ENCODE measurements at regions not wholly inside any gene's neighbourhood (a gene's known extent, or its start where the extent isn't known, plus 50 kb on each side); places are given as distances from the start of the nearest gene placed in this dataset.

GRCh38 chr1:80801695-80802094 is 999.0 kb upstream of the ADGRL2 start:
- H3K27me3 ChIP-seq (ENCODE audit: control insufficient read depth in 1 of 2, insufficient read depth in 2 of 2, low read length in 2 of 2), result no peaks in the 10 kb centered on the region
- H3K27ac Mint-ChIP-seq, result no peak overlapping the region
- no peaks in the 10 kb centered on the region for H3K4me1 Mint-ChIP-seq (ENCODE audit: low read depth)
- intact Hi-C loops (cut with DNase I, micrococcal nuclease), result no loop called here
- ChIA-PET CTCF (no interaction called here), POLR2A (no interaction called here)
- H3K4me3 ChIP-seq (ENCODE audit: low read length), result no peak overlapping the region
- TF ChIP-seq CTCF (IDR thresholded peaks at IDR 0.05), result no peak
- no peak for DNase-seq
- no peak for ATAC-seq (ENCODE audit: poor library complexity)
- no peak overlapping the region for H3K27ac ChIP-seq (ENCODE audit: low read depth in 1 of 2, low read length in 2 of 2)
- H3K9me3 ChIP-seq (ENCODE audit: control insufficient read depth in 1 of 2, insufficient read depth in 1 of 2, low read length in 2 of 2), result peaks cover 0 to 6% of the 10 kb centered on the region in 2 experiments
- peaks cover under 1% of the 10 kb centered on the region for H3K9me3 Mint-ChIP-seq
- no peaks in the 10 kb centered on the region for H3K36me3 ChIP-seq (ENCODE audit: insufficient read depth, low read length)
- H3K27me3 Mint-ChIP-seq, result no peaks in the 10 kb centered on the region
- no peak overlapping the region for H3K4me3 Mint-ChIP-seq
- H3K4me1 ChIP-seq (ENCODE audit: insufficient read depth, low read length), result no peaks in the 10 kb centered on the region
- no peaks in the 10 kb centered on the region for H3K36me3 Mint-ChIP-seq (ENCODE audit: low read depth)

GRCh38 chr1:80799457-80799856 is 1001.3 kb upstream of the ADGRL2 start:
- H3K27ac ChIP-seq (ENCODE audit: low read depth in 1 of 2, low read length in 2 of 2), result no peak overlapping the region
- peaks cover 0 to 6% of the 10 kb centered on the region in 2 experiments for H3K9me3 ChIP-seq (ENCODE audit: control insufficient read depth in 1 of 2, insufficient read depth in 1 of 2, low read length in 2 of 2)
- Mint-ChIP-seq H3K9me3 (no peaks in the 10 kb centered on the region), H3K27me3 (no peaks in the 10 kb centered on the region), H3K36me3 (ENCODE audit: low read depth) (no peaks in the 10 kb centered on the region), H3K27ac (no peak overlapping the region), H3K4me3 (no peak overlapping the region), H3K4me1 (ENCODE audit: low read depth) (no peaks in the 10 kb centered on the region)
- H3K36me3 ChIP-seq (ENCODE audit: insufficient read depth, low read length), result no peaks in the 10 kb centered on the region
- H3K4me1 ChIP-seq (ENCODE audit: insufficient read depth, low read length), result no peaks in the 10 kb centered on the region
- no peak for TF ChIP-seq CTCF (IDR thresholded peaks at IDR 0.05)
- no peak overlapping the region for H3K4me3 ChIP-seq (ENCODE audit: low read length)
- no peaks in the 10 kb centered on the region for H3K27me3 ChIP-seq (ENCODE audit: control insufficient read depth in 1 of 2, insufficient read depth in 2 of 2, low read length in 2 of 2)
- CTCF ChIA-PET, result no interaction called here
- POLR2A ChIA-PET, result no interaction called here
- ATAC-seq (ENCODE audit: poor library complexity) (no peak), DNase-seq (no peak)
- intact Hi-C loops (cut with DNase I, micrococcal nuclease), result no loop called here

- Mint-ChIP-seq H3K4me3 (no peak overlapping the region), H3K27ac (no peak overlapping the region), H3K36me3 (ENCODE audit: low read depth) (no peaks in the 10 kb centered on the region), H3K4me1 (ENCODE audit: low read depth) (no peaks in the 10 kb centered on the region), H3K9me3 (peaks cover 9% of the 10 kb centered on the region), H3K27me3 (no peaks in the 10 kb centered on the region)
- intact Hi-C loops (cut with DNase I, micrococcal nuclease), result no loop called here
- no peak for TF ChIP-seq CTCF (IDR thresholded peaks at IDR 0.05)
- ATAC-seq (ENCODE audit: poor library complexity), result no peak
- Histone ChIP-seq H3K27ac (ENCODE audit: low read depth in 1 of 2, low read length in 2 of 2) (no peak overlapping the region), H3K27me3 (ENCODE audit: control insufficient read depth in 1 of 2, insufficient read depth in 2 of 2, low read length in 2 of 2) (no peaks in the 10 kb centered on the region), H3K4me3 (ENCODE audit: low read length) (no peak overlapping the region), H3K9me3 (ENCODE audit: control insufficient read depth in 1 of 2, insufficient read depth in 1 of 2, low read length in 2 of 2) (peaks cover 0 to 26% of the 10 kb centered on the region in 2 experiments), H3K36me3 (ENCODE audit: insufficient read depth, low read length) (no peaks in the 10 kb centered on the region), H3K4me1 (ENCODE audit: insufficient read depth, low read length) (no peaks in the 10 kb centered on the region)
- POLR2A ChIA-PET, result no interaction called here
- DNase-seq, result no peak
- CTCF ChIA-PET, result no interaction called here
These were observed 1021.5 kb upstream of the ADGRL2 start for GRCh38 chr1:80779275-80779674.
